MG63 (cell line): ENCODE measurements at regions not wholly inside any gene's neighbourhood (a gene's known extent, or its start where the extent isn't known, plus 50 kb on each side); places are given as distances from the start of the nearest gene placed in this dataset.
A peak's percentile ranks its signal among the peaks of the same experiment; 100 is the strongest.
"Not testable (repeated sequence)": the region's sequence is repeated elsewhere in the genome, so short reads cannot be mapped to it uniquely, and the experiment has no call there.

ENCODE experiments used
- DNase-seq: peaks from one replicate; pipeline ENCODE4 v3.0.0-alpha.2; 2020
- H3K27me3 ChIP-seq: fragments of 250-450 bp; sonication (Bioruptor Pico); 2 replicates; pipeline ENCODE4 v1.5.1; 2020; ENCODE audit warnings: mild to moderate bottlenecking, moderate library complexity
- H3K36me3 ChIP-seq: fragments of 250-450 bp; sonication (Bioruptor Pico); 2 replicates; pipeline ENCODE4 v1.5.1; 2020; ENCODE audit warnings: mild to moderate bottlenecking, moderate library complexity
- H3K4me3 ChIP-seq: fragments of 250-450 bp; sonication (Bioruptor Pico); 2 replicates; pipeline ENCODE4 v1.5.1; 2020; ENCODE audit warnings: mild to moderate bottlenecking, moderate library complexity
- H3K9me3 ChIP-seq: fragments of 250-450 bp; sonication (Bioruptor Pico); 2 replicates; pipeline ENCODE4 v1.5.1; 2020; ENCODE audit warnings: mild to moderate bottlenecking, moderate library complexity

DNA sequence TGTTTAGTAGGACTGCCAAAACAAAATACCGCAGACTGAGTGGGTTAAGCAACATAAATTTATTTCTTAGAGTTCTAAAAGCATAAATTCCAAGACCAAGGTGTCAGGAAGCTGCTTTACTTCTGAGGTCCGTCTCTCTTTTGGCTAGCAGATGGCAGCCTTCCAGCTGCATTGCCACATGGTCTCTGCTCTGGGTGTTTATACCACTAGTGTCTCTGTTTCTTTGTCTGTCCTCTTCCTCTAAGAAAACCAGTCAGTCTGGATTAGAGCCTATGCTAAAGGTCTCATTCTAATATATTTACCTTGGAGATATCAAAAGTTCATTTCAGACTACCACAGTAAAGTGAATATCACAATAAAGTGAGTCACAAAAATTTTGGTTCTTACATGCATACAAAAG is 519.8 kb downstream of the COL11A1 start:
- no peaks in the 10 kb centered on the region for H3K9me3 ChIP-seq
- no peak for DNase-seq
- no peaks in the 10 kb centered on the region for H3K27me3 ChIP-seq
- no peaks in the 10 kb centered on the region for H3K36me3 ChIP-seq
- no peak overlapping the region for H3K4me3 ChIP-seq

DNA sequence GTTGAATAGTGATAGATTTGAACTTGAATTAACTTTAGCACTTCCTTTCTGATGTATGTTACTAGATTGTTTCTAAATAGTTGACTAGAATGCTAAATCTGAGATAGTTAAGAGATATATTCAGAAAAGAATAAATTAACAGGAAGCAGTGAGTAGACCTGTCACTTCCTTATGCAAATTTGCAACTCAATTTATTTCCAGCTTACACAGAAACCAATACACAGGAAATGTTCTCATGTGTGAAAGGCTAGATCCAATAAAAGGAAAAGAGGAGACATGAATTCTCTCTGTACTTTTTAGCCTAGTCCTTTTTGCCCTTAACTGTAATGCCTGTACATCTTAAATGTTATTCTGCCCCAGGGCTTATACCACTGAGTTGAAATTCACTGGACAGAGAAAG is 522.3 kb downstream of the COL11A1 start:
- no peaks in the 10 kb centered on the region for H3K36me3 ChIP-seq
- H3K27me3 ChIP-seq: no peaks in the 10 kb centered on the region
- DNase-seq: no peak
- no peaks in the 10 kb centered on the region for H3K9me3 ChIP-seq
- H3K4me3 ChIP-seq: no peak overlapping the region

DNA sequence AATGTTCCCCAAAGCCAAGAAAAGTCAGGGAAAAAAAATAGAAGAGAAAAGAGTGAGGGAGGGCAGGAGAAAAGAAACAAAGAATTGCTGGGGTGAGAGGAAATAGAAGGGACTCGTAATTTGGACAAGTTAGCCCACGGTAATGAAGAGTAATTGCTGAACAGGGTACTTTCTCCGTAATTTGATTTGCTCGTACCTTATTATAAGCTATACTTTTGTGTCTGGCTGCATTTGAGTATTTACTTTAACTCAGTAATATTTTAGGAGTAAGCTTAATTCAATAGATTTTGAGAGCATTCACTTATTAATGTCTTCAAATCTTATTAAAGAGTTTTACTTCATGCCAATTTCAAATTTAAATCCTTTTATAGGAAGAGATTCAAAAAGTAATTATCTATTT is 527.5 kb downstream of the COL11A1 start:
- DNase-seq: no peak
- Histone ChIP-seq H3K27me3 (no peaks in the 10 kb centered on the region), H3K36me3 (no peaks in the 10 kb centered on the region), H3K9me3 (no peaks in the 10 kb centered on the region), H3K4me3 (no peak overlapping the region)

DNA sequence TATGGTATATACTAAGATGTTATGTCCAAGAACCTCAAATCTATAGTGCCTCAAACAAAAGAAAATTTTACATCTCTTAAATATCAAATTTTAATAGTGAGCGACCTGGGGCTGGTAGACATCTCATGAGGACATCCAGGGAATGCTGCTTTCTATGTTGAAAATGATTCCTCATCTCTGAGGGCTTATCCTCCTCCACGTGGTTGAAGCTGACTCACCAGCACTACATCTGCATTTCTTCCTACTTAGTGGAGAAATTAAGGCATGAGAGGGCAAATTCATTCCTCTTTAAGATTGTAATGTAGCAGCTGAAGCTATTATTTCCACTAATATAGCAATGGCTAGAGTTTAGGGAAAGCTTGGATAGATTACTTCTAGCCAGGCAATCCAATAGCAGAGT is 529.5 kb downstream of the COL11A1 start:
- H3K4me3 ChIP-seq: no peak overlapping the region
- no peaks in the 10 kb centered on the region for H3K9me3 ChIP-seq
- DNase-seq: no peak
- no peaks in the 10 kb centered on the region for H3K27me3 ChIP-seq
- H3K36me3 ChIP-seq: no peaks in the 10 kb centered on the region

DNA sequence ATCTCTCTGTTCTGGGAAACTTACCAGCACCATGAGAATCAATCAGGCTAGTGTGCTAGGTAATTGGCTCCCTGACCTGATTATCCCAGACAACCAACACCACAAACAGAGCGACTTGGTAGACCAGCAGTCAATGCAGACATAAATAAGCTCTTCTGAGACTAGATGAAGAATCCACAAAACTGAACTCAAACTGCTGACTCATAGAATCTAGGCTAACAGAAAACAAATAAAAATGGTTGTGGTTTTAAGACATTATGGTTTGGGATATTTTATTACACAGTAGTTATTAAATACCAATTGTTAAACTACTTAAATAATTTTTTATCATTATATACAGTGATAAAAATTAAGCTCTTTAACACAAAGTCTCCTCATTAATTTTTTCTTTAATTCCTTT is 535.7 kb downstream of the COL11A1 start:
- H3K27me3 ChIP-seq: no peaks in the 10 kb centered on the region
- H3K9me3 ChIP-seq: no peaks in the 10 kb centered on the region
- no peak overlapping the region for H3K4me3 ChIP-seq
- H3K36me3 ChIP-seq: no peaks in the 10 kb centered on the region
- DNase-seq: no peak

DNA sequence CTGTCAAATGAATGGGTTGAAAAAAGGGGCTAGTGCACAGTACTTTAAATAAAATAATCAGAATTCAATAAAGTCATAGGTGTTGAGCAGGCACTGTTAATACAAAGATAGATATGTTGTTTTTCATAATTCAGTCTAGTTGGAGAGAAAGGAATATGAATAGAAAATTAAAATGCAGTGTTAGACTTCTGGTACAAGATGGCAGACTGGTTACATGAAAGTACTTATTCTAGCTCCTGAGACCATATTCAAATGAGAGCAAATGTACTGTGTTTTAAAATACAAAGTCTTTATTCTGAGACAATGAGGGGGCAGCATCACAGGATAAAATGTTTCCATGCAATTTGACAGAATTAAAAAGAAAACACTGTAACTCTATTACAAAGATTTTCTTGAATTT is 542.1 kb downstream of the COL11A1 start:
- Histone ChIP-seq H3K36me3 (no peaks in the 10 kb centered on the region), H3K4me3 (no peak overlapping the region), H3K27me3 (no peaks in the 10 kb centered on the region), H3K9me3 (no peaks in the 10 kb centered on the region)
- DNase-seq: no peak

DNA sequence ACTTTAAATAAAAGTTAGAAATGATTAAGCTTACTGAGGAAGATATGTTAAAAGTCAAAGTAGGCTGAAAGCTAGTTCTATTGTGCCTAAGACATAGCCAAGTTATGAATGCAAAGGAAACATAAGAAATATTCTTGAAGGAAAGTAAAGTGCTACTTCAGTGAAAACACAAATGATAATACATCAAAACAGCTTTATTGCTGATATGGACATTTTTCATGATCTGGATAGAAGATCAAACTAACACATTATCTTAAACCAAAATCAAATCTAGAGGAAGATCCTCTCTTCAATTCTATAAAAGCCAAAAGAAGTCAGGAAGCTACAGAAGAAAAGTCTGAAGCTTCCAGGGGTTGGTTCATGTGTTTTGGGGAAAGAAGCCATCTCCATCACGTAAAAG is 545.9 kb downstream of the COL11A1 start:
- Histone ChIP-seq H3K4me3 (no peak overlapping the region), H3K27me3 (no peaks in the 10 kb centered on the region; the same call in 1 of the 2 replicates), H3K9me3 (no peaks in the 10 kb centered on the region), H3K36me3 (no peaks in the 10 kb centered on the region)
- no peak for DNase-seq

DNA sequence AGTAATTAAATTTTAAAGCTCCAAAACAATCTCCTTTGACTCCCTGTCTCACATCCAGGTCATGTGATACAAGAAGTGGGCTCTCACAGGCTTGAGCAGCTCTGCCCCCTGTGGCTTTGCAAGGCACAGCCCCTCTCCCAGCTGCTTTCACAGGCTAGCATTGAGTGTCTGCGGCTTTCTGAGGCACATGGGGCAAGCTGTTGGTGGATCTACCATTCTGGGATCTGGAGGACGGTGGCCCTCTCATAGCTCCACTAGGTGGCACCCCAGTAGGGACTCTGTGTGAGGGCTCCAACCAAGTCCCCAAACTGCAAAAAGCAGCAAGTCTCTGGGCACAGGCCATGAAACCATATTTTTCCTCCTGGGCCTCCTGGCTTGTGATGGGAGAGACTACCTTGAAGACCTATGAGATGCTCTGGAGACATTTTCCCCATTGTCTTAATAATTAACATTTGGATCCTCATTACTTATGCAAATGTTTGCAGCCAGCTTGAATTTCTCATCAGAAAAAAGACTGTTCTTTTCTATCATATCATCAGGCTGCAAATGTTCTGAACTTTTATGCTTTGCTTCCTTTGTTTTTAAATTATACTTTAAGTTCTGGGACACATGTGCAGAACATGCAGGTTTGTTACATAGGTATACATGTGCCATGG is 554.1 kb upstream of the OLFM3 start:
- no peaks in the 10 kb centered on the region for H3K36me3 ChIP-seq
- H3K27me3 ChIP-seq: no peaks in the 10 kb centered on the region
- DNase-seq: peak; percentile 3
- no peak overlapping the region for H3K4me3 ChIP-seq
- H3K9me3 ChIP-seq: no peaks in the 10 kb centered on the region

DNA sequence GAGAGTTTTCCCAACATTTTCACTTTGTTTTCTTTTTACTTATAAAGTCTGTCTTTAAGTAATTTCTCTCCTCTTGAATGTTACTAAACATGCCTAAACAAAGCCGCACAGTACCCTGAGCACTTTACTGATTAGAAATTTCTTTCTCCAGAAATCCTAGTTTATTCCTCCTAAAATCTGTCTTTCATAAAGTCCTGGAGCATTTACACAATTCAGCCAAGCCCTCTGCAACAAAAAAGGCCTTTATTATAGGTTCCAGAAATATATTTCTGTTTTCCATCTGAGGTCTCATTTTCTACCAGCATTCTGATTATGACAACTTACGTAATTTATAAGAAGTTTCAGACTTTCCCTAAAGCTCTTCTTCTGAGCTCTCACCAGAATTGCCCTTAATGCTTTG is 549.5 kb upstream of the OLFM3 start:
- H3K4me3 ChIP-seq: no peak overlapping the region
- no peak for DNase-seq
- no peaks in the 10 kb centered on the region for H3K27me3 ChIP-seq
- no peaks in the 10 kb centered on the region for H3K9me3 ChIP-seq
- H3K36me3 ChIP-seq: no peaks in the 10 kb centered on the region

DNA sequence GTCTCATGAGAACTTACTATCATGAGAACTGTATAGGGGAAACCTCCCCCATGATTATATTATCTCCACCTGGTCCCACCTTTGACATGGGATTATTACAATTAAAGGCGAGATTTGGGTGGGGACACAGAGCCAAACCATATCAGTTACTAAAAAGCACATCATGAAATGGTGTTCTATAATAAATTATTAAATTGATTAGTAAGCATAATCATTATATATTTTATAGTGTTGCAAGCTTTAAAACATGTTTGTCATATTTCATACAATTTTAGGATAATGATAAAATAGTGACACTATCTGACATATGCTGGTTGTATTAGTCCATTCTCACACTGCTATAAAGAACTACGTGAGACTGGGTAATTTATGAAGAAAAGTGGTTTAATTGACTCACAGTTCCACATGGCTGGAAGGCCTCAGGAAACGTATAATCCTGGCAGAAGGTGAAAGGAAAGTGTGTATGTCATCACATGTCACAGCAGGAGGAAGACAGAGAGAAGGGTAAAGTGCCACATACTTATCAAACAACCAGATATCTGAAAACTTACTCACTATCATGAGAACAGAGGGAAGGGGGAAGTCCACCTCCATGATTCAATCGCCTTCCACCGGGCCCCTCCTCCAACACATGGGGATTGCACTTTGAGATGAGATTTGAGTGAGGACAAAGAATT is 539.2 kb upstream of the OLFM3 start:
- Histone ChIP-seq H3K4me3 (no peak overlapping the region), H3K9me3 (no peaks in the 10 kb centered on the region), H3K36me3 (no peaks in the 10 kb centered on the region), H3K27me3 (no peaks in the 10 kb centered on the region)
- no peak for DNase-seq

DNA sequence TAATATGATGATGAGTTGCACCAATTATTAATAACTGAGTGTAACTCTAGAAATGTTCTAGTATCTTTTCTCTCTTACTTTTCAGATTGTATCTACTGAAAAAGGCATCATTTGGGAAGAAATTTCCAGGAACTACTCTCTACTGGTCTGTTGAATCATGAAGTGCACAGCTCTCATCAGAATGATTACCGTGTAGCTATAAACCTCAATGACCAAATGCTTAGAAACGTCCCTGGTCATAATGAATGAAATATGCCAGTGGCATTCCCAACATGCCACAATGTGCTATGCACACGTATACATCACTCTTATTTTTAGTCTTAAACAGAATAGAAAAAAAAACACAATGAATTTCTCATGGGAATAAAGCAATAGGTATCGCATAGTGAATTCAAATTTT is 534.3 kb upstream of the OLFM3 start:
- H3K27me3 ChIP-seq: no peaks in the 10 kb centered on the region
- no peak for DNase-seq

DNA sequence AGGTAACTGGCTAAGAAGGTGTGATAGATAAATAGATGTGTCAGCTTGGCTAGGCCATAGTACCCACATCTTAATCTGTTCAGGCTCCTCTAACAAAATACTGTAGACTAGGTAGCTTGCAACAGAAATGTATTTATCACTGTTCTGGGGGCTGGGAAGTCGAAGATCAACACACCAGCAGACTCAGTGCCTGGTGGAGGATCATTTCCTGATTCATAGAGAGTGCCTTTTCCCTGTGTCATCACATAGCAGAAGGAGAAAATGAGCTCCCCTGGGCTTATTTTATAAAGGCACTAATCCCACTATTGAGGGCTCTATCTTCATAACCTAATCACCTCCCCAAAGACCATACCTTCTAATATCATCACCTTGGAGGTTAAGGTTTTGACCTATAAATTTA is 532.7 kb upstream of the OLFM3 start:
- no peaks in the 10 kb centered on the region for H3K36me3 ChIP-seq
- H3K9me3 ChIP-seq: no peaks in the 10 kb centered on the region
- no peak overlapping the region for H3K4me3 ChIP-seq
- DNase-seq: no peak
- no peaks in the 10 kb centered on the region for H3K27me3 ChIP-seq

More for the DNA sequence above, 534.3 kb upstream of the OLFM3 start:
- Histone ChIP-seq H3K36me3 (no peaks in the 10 kb centered on the region), H3K4me3 (no peak overlapping the region), H3K9me3 (no peaks in the 10 kb centered on the region)

DNA sequence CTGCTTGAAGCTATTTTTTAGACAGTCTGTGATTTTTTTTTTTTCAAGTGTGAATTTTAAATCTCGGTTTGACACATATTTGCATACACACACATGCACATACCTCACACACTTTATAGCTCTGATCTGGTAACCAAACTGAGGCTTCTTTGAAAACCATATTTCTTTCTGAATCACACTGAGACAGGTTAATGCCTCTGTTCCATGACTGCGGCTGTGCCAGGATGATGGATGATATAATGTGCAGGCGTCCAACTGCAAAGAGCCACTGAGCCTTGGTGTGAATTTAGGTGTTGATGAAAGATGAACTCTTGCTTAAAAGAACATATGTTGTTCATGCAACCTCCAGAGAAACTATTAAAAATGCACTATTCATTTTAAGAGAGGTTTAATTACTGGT is 504.0 kb upstream of the OLFM3 start:
- Histone ChIP-seq H3K9me3 (no peaks in the 10 kb centered on the region), H3K4me3 (no peak overlapping the region), H3K36me3 (no peaks in the 10 kb centered on the region), H3K27me3 (no peaks in the 10 kb centered on the region)
- no peak for DNase-seq

DNA sequence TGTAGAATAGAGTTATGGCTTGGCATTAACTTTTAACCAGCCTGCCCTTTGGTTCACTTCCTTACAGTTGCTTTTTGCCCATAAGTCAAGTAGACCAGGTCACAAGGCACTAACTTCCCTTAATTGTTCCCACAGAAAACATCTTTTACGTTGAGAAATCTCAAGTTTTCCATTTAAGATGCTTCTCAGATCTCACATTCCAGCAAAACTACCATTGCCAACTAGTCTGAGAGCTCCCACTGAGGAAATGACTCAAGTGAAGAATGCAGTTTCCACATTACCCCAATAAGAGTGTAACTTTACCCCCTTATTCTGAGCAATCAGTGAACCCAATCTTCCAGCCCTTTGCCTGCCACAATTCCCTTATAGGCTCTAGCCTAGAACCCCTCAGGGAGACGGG is 502.2 kb upstream of the OLFM3 start:
- no peak for DNase-seq

DNA sequence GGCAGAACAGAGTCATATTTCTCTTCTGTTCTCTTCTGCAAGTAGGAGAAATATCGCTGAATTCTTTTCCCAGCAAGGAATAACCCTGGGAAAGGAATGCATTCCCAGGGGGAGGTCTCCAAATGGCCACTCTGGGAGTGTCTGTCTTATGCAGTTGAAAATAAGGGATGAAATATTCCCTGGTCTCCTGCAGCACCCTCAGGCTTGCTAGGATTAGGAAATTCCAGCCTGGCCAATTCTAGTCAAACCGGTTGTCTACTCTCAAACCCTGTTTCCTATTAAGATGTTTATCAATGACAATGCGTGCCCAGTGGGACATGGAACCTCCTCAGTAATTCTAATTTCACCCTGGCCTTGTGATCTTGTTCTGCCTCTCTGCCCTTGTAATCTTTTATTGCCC is 501.1 kb upstream of the OLFM3 start:
- not testable (repeated sequence) for H3K4me3 ChIP-seq, H3K27me3 ChIP-seq, H3K36me3 ChIP-seq, H3K9me3 ChIP-seq, DNase-seq

More for the DNA sequence above, 502.2 kb upstream of the OLFM3 start:
- Histone ChIP-seq H3K4me3 (no peak overlapping the region), H3K9me3 (no peaks in the 10 kb centered on the region), H3K27me3 (no peaks in the 10 kb centered on the region), H3K36me3 (no peaks in the 10 kb centered on the region)

DNA sequence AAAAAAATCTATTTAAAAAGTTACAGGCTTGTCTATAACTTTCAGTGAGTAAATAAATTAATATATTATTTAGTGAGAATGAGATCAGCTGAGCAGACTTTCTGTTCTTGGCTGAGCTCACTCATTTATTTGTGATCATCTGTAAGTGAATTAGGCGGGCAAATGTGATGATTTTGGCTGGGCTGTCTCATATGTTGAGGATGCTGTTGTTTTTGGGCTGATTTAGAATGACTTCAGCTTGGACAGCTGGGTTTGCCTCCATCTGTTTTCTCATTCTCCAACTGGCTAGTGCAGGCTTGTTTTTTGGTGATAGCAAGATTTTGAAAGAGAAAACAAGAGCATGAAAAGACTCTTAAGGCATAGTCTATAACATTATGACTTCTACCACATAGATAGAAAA is 475.8 kb upstream of the OLFM3 start:
- no peak overlapping the region for H3K4me3 ChIP-seq

DNA sequence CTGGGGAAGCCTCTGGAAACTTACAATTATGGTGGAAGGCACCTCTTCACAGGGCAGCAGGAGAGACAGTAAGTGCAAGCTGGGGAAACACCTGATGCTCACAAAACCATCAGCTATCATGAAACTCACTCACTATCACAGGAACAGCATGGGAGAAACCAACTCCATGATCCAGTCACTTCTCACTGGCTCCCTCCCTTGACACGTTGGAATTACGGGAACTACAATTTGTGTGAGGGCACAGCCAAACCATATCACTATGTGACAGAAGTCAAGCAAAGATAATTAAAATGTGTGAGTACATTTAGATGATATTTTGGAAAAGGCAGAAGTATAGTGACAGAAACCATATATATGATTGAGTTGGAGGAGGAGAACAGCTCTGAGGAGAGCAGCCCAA is 474.0 kb upstream of the OLFM3 start:
- Histone ChIP-seq H3K36me3 (no peaks in the 10 kb centered on the region), H3K4me3 (no peak overlapping the region), H3K27me3 (no peaks in the 10 kb centered on the region), H3K9me3 (no peaks in the 10 kb centered on the region)
- DNase-seq: no peak

More for the DNA sequence above, 475.8 kb upstream of the OLFM3 start:
- no peak for DNase-seq
- no peaks in the 10 kb centered on the region for H3K36me3 ChIP-seq
- no peaks in the 10 kb centered on the region for H3K9me3 ChIP-seq
- H3K27me3 ChIP-seq: no peaks in the 10 kb centered on the region

DNA sequence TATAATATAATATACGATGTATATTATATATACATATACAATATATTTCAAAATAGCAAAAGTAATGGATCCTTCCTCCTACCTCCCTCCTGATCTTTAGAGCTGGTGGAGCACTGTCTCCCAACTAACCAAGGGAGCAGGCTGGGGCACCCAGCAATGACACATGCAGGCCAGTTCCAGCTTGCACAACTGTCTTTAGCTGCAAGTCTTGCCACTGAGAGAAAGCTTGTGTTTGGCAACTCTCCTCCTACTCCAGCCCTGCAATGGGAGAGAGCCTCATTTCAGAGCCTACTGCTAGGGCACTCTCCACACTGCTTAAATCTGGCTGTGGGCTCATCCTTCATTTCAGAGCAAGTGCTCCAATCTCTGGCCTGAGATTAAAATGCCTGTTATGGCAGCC is 469.8 kb upstream of the OLFM3 start:
- Histone ChIP-seq H3K9me3 (no peaks in the 10 kb centered on the region), H3K4me3 (no peak overlapping the region), H3K27me3 (no peaks in the 10 kb centered on the region), H3K36me3 (no peaks in the 10 kb centered on the region)
- no peak for DNase-seq
